Spleen (tissue), 11 donors: ENCODE measurements at regions not wholly inside any gene's neighbourhood (a gene's known extent, or its start where the extent isn't known, plus 50 kb on each side); places are given as distances from the start of the nearest gene placed in this dataset.

Experiments
- DNase-seq: peaks from one replicate; pipeline ENCODE4 v3.0.0-alpha.2; 2020
- H3K27ac ChIP-seq, 8 donors: fragments of 200-600 bp; sonication (generic) in 7 of 8; 1 replicate in 4 of 8; 2 replicates in 4 of 8; pipeline versions ENCODE4 v1.5.0 to v1.8.0; 2016 to 2021; ENCODE audit warnings: inconsistent platforms in 4 of 8, mild to moderate bottlenecking in 4 of 8, moderate library complexity in 1 of 8
- H3K27me3 ChIP-seq, 7 donors: fragments of 200-600 bp; sonication (generic) in 6 of 7; replicated peaks in 1 of 7; 1 replicate in 4 of 7; 2 replicates in 3 of 7; pipeline versions ENCODE4 v1.5.0 to v1.8.0; 2016 to 2021; ENCODE audit warnings: inconsistent platforms in 3 of 7, mild to moderate bottlenecking in 1 of 7
- H3K36me3 ChIP-seq, 6 donors: fragments of 200-600 bp; sonication (generic) in 5 of 6; 1 replicate in 4 of 6; 2 replicates in 2 of 6; pipeline versions ENCODE4 v1.5.0 to v1.8.0; 2016 to 2021; ENCODE audit warnings: inconsistent platforms in 2 of 6
- H3K4me1 ChIP-seq, 6 donors: fragments of 200-600 bp; sonication (generic) in 5 of 6; 1 replicate in 3 of 6; 2 replicates in 3 of 6; pipeline versions ENCODE4 v1.5.0 to v1.8.0; 2016 to 2021; ENCODE audit warnings: inconsistent platforms in 3 of 6
- H3K4me3 ChIP-seq, 8 donors: fragments of 200-600 bp; sonication (generic) in 7 of 8; 1 replicate in 4 of 8; 2 replicates in 4 of 8; pipeline versions ENCODE4 v1.5.0 to v1.8.0; 2016 to 2021; ENCODE audit warnings: inconsistent platforms in 4 of 8, mild to moderate bottlenecking in 4 of 8, moderate library complexity in 2 of 8
- H3K9me3 ChIP-seq, 8 donors: fragments of 200-600 bp; sonication (generic) in 7 of 8; 1 replicate in 4 of 8; 2 replicates in 4 of 8; pipeline versions ENCODE4 v1.5.0 to v1.8.0; 2016 to 2021; ENCODE audit warnings: inconsistent platforms in 4 of 8
- CTCF ChIP-seq, 11 experiments: fragments of 200-600 bp in 7 of 11; fragments of 450-650 bp in 4 of 11; sonication (generic) in 4 of 11; IDR thresholded peaks in 8 of 11; conservative IDR thresholded peaks in 3 of 11; 1 replicate in 7 of 11; 2 replicates in 4 of 11; pipeline versions ENCODE4 v1.4.0 to v1.8.0; 2016 to 2021; ENCODE audit warnings: antibody characterized with exemption in 11 of 11, inconsistent platforms in 4 of 11, mild to moderate bottlenecking in 1 of 11
- POLR2A ChIP-seq, 3 donors: fragments of 450-650 bp; IDR thresholded peaks; one replicate each; pipeline ENCODE4 v1.5.1; 2017; ENCODE audit warnings: antibody characterized with exemption in 3 of 3, mild to moderate bottlenecking in 1 of 3
- POLR2AphosphoS5 ChIP-seq, 3 donors: sonication (generic); formaldehyde crosslinking; IDR thresholded peaks; one replicate each; pipeline ENCODE4 v1.5.1; 2017; ENCODE audit warnings: antibody characterized with exemption in 3 of 3
- WGBS, 5 donors: extraction: QIAGEN DNeasy Blood & Tissue Kit in 3 of 5; methylation state at CpG; one replicate each; pipeline versions ENCODE4 v1.1.5 to v1.1.7; 2013 to 2018; 5-methylcytosine and 5-hydroxymethylcytosine counted together
- intact Hi-C: fragments of 100-400 bp; cut with DNase I; formaldehyde crosslinking; loops from one replicate; pipeline ENCODE4 v1.15.0; 2023; ENCODE audit warnings: low total_unique reads
- donor health status: healthy with polysubstance abuse.
- donor health status: DM: no; HTN: no; CAD: no; lungs with moderate emphysema.
- donor health status: DM: no; HTN: no; CAD: no.
- donor health status: Bipolar disorder and iron deficiency.
- donor health status: healthy.
- donor health status: DM: no; HTN: no; CAD: no.
- donor health status: DM: yes; HTN: yes; CAD: no.

GRCh38 chr14:35229792-35230089 lies 62.4 kb upstream of the PSMA6 start:
- intact Hi-C loops: loop anchor here (5.0 kb wide), 1 partner anchor 178 kb away; no protein-coding TSS in a partner anchor
- no peak overlapping the region for H3K4me3 ChIP-seq
- 45 to 73% (median 48%) methylated on average over 2 of the region's 2 CpGs for WGBS, 5 donors

DNA sequence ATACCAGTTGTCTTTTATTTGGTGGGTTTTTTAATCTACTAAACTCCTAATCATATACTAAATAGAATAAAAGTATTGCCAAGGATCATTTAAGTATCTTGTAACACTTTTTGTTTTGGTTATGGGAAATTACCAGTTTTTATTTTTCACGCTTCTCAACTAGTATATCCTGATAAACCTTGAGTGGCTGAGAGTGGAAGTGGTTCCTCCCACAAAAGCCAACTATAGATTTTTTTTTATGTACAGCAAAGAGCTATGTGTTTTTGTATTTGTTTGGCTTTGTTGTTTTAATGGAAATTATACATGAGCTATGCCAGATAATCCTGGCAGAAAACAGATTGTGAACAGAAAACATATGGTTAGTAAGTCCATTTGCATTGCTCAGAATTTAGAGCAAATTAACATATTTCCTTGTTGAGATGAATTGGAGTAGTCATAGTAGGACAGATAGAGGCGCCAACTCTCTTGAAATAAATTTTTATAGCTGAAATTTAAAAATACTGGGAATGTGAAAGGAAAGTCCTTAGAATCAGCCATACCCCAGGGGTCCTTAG lies 60.9 kb upstream of the PSMA6 start:
- WGBS, 5 donors: 40 to 46% (median 46%) methylated on average over 2 of the region's 2 CpGs
- Histone ChIP-seq H3K9me3 (no peaks in the 10 kb centered on the region), H3K36me3 (no peaks in the 10 kb centered on the region), H3K27me3 (no peaks in the 10 kb centered on the region), H3K4me3 (no peak overlapping the region), H3K27ac (no peak overlapping the region), H3K4me1 (peaks cover 0 to 55% (median 16%) of the 10 kb centered on the region in 6 donors)
- no peak for DNase-seq
- intact Hi-C loops: loop anchor here (5.0 kb wide), 1 partner anchor 176 kb away; no protein-coding TSS in a partner anchor
- TF ChIP-seq POLR2AphosphoS5 (IDR thresholded peaks at IDR 0.05): no peak
- no peak for TF ChIP-seq CTCF (IDR thresholded peaks at IDR 0.05 in 8 of 11, conservative IDR thresholded peaks at IDR 0.05 in 3 of 11)
- no peak for TF ChIP-seq POLR2A (IDR thresholded peaks at IDR 0.05)

More at GRCh38 chr14:35229792-35230089, 62.4 kb upstream of the PSMA6 start:
- TF ChIP-seq CTCF (IDR thresholded peaks at IDR 0.05 in 8 of 11, conservative IDR thresholded peaks at IDR 0.05 in 3 of 11) (no peak), POLR2AphosphoS5 (IDR thresholded peaks at IDR 0.05) (no peak), POLR2A (IDR thresholded peaks at IDR 0.05) (no peak)
- Histone ChIP-seq H3K9me3 (no peaks in the 10 kb centered on the region), H3K27me3 (no peaks in the 10 kb centered on the region), H3K27ac (no peak overlapping the region), H3K4me1 (peaks cover 0 to 55% (median 16%) of the 10 kb centered on the region in 6 donors), H3K36me3 (no peaks in the 10 kb centered on the region)
- no peak for DNase-seq

DNA sequence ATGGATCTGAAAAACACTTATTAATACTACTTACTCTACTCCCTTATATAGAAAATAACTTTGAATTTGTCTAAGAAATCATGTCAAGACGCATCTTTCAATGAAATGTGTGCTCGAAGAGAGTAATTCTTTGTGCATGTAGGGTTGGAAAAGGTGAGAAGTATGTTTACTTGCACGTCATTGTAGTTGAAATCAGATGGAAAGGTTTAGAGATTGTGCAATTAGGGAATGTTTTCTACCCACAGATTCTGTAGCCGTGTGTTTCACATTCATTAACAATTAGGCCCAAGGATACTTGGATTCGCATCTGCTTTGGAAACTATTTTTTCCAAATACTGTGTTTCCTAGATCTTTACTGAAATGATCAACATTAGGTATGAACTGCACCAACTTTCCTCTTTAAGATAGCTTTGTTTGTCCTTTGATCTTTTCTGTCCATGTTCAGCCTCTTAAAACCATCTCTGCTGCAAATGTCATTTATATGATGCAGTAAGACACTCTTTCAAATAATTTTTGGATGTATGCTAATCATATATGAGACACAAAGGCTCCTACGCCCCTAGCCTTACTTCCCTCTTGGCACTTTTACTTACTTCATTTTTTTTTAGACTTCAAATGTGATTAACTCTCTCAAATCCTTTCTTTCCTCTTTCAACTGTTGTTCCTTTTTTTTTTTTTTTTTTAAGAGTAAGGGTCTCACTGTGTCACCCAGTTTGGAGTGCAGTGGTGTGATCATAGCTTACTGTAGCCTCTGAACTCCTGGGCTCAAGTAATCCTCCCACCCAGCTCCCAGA lies 58.0 kb upstream of the PSMA6 start:
- no peak for TF ChIP-seq POLR2A (IDR thresholded peaks at IDR 0.05)
- no peak for TF ChIP-seq POLR2AphosphoS5 (IDR thresholded peaks at IDR 0.05)
- no peak for TF ChIP-seq CTCF (IDR thresholded peaks at IDR 0.05 in 8 of 11, conservative IDR thresholded peaks at IDR 0.05 in 3 of 11)
- Histone ChIP-seq H3K36me3 (no peaks in the 10 kb centered on the region), H3K9me3 (no peaks in the 10 kb centered on the region), H3K4me3 (no peak overlapping the region), H3K27me3 (no peaks in the 10 kb centered on the region), H3K27ac (no peak overlapping the region), H3K4me1 (peaks cover 0 to 53% (median 16%) of the 10 kb centered on the region in 6 donors)
- intact Hi-C loops: loop anchor here (5.0 kb wide), 1 partner anchor 173 kb away; no protein-coding TSS in a partner anchor
- 52 to 70% (median 61%) methylated on average over 6 of the region's 6 CpGs for WGBS, 5 donors
- no peak for DNase-seq

GRCh38 chr14:35235840-35236239 lies 56.3 kb upstream of the PSMA6 start:
- Histone ChIP-seq H3K27ac (no peak overlapping the region), H3K36me3 (no peaks in the 10 kb centered on the region), H3K27me3 (no peaks in the 10 kb centered on the region), H3K9me3 (no peaks in the 10 kb centered on the region), H3K4me1 (peaks cover 0 to 37% (median 6%) of the 10 kb centered on the region in 6 donors), H3K4me3 (no peak overlapping the region)
- intact Hi-C loops: no loop called here
- TF ChIP-seq POLR2A (IDR thresholded peaks at IDR 0.05): no peak
- no peak for TF ChIP-seq CTCF (IDR thresholded peaks at IDR 0.05 in 8 of 11, conservative IDR thresholded peaks at IDR 0.05 in 3 of 11)
- TF ChIP-seq POLR2AphosphoS5 (IDR thresholded peaks at IDR 0.05): no peak
- DNase-seq: no peak
- WGBS, 5 donors: 95 to 99% (median 97%) methylated on average over 3 of the region's 3 CpGs
